ENCODE measurements at regions not wholly inside any gene's neighbourhood (a gene's known extent, or its start where the extent isn't known, plus 50 kb on each side); places are given as distances from the start of the nearest gene placed in this dataset.

GRCh38 chr6:4608361-4609115, 167.7 kb upstream of the CDYL start:
- no peak for FAIRE-seq
- DNase-seq (ENCODE audit: insufficient read length, low spot score) = no peak
- TF ChIP-seq CTCF (IDR thresholded peaks at IDR 0.05; ENCODE audit: insufficient read depth, missing control alignments) = no peak

GRCh38 chr6:4607793-4608192, 168.4 kb upstream of the CDYL start:
- no peak for TF ChIP-seq CTCF (IDR thresholded peaks at IDR 0.05; ENCODE audit: insufficient read depth, missing control alignments)
- DNase-seq (ENCODE audit: insufficient read length, low spot score) (no peak), FAIRE-seq (no peak)

- DNase-seq (ENCODE audit: insufficient read length, low spot score) (no peak), FAIRE-seq (no peak)
- no peak for TF ChIP-seq CTCF (IDR thresholded peaks at IDR 0.05; ENCODE audit: insufficient read depth, missing control alignments)
Observed at GRCh38 chr6:4606821-4607704, 169.1 kb upstream of the CDYL start.

- no peak for TF ChIP-seq CTCF (IDR thresholded peaks at IDR 0.05; ENCODE audit: insufficient read depth, missing control alignments)
- FAIRE-seq = no peak
- DNase-seq (ENCODE audit: insufficient read length, low spot score) = no peak
Observed at GRCh38 chr6:4606016-4606415, 170.2 kb upstream of the CDYL start.

- FAIRE-seq (no peak), DNase-seq (ENCODE audit: insufficient read length, low spot score) (no peak)
- TF ChIP-seq CTCF (IDR thresholded peaks at IDR 0.05; ENCODE audit: insufficient read depth, missing control alignments) = no peak
Observed at GRCh38 chr6:4603856-4604369, 172.3 kb upstream of the CDYL start.

GRCh38 chr6:4603291-4603690, 172.9 kb upstream of the CDYL start:
- no peak for TF ChIP-seq CTCF (IDR thresholded peaks at IDR 0.05; ENCODE audit: insufficient read depth, missing control alignments)
- no peak for FAIRE-seq
- no peak for DNase-seq (ENCODE audit: insufficient read length, low spot score)

Data from D721Med (cell line).